Suprapubic skin (tissue), 4 donors: ENCODE measurements at regions not wholly inside any gene's neighbourhood (a gene's known extent, or its start where the extent isn't known, plus 50 kb on each side); places are given as distances from the start of the nearest gene placed in this dataset.

Experiments used
- DNase-seq, 2 donors: peaks; one replicate each; pipeline ENCODE4 v3.0.0-alpha.2; 2019; ENCODE audit warnings: low spot score in 2 of 2
- H3K27ac ChIP-seq: fragments of 200-600 bp; sonication (generic); one replicate; pipeline ENCODE4 v1.5.1; 2019
- H3K27me3 ChIP-seq: fragments of 200-600 bp; sonication (generic); one replicate; pipeline ENCODE4 v1.5.1; 2019
- H3K36me3 ChIP-seq: fragments of 200-600 bp; sonication (generic); one replicate; pipeline ENCODE4 v1.5.1; 2019
- H3K4me1 ChIP-seq: fragments of 200-600 bp; sonication (generic); one replicate; pipeline ENCODE4 v1.5.1; 2019
- H3K4me3 ChIP-seq: fragments of 200-600 bp; sonication (generic); one replicate; pipeline ENCODE4 v1.5.1; 2019; ENCODE audit warnings: mild to moderate bottlenecking
- H3K9me3 ChIP-seq: fragments of 200-600 bp; sonication (generic); one replicate; pipeline ENCODE4 v1.5.1; 2019
- EP300 ChIP-seq: sonication (generic); formaldehyde crosslinking; IDR thresholded peaks from one replicate; pipeline ENCODE4 v1.6.1; 2017; ENCODE audit warnings: antibody characterized with exemption
- POLR2A ChIP-seq, 2 donors: fragments of 450-650 bp; IDR thresholded peaks; one replicate each; pipeline ENCODE4 v1.6.1; 2017; ENCODE audit warnings: antibody characterized with exemption in 2 of 2, mild to moderate bottlenecking in 2 of 2, moderate library complexity in 2 of 2
- POLR2AphosphoS5 ChIP-seq, 3 donors: sonication (generic); formaldehyde crosslinking; IDR thresholded peaks; one replicate each; pipeline ENCODE4 v1.6.1; 2017; ENCODE audit warnings: antibody characterized with exemption in 3 of 3
- WGBS: methylation state at CpG from one replicate; pipeline ENCODE4 v1.1.5; 2018; 5-methylcytosine and 5-hydroxymethylcytosine counted together
- TF ChIP-seq, protein P1 (sequence below), 2 donors: fragments of 200-600 bp in 1 of 2; fragments of 450-650 bp in 1 of 2; sonication (generic) in 1 of 2; IDR thresholded peaks; one replicate each; pipeline ENCODE4 v1.5.1; 2016 to 2019; ENCODE audit warnings: antibody characterized with exemption in 2 of 2, mild to moderate bottlenecking in 1 of 2, moderate library complexity in 1 of 2

DNA sequence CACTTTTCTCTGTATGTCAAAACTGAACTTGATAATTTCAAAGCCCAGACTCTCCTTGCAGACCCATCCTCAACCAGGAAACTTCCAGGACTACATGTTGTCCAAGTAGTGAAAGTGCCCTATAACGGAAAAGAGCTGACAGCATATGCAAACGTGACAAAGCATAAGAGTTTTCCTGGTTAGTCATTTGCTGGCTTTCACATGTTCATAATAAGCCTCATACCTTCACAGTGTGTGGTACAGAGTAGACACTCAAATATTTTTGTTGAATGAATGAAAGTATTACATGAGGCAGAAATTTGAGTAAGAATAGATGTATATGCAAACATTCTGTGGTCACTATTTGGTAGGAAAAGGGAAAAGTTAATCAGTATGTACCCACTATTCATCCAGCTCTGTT, 473.3 kb downstream of the MRPL39 start:
- Histone ChIP-seq H3K27ac (no peak overlapping the region), H3K27me3 (no peaks in the 10 kb centered on the region), H3K9me3 (no peaks in the 10 kb centered on the region), H3K4me3 (no peak overlapping the region), H3K36me3 (no peaks in the 10 kb centered on the region), H3K4me1 (no peaks in the 10 kb centered on the region)
- DNase-seq: no peak
- TF ChIP-seq POLR2A (IDR thresholded peaks at IDR 0.05) (no peak), POLR2AphosphoS5 (IDR thresholded peaks at IDR 0.05) (no peak), EP300 (no peak)
- TF ChIP-seq, protein P1, sequence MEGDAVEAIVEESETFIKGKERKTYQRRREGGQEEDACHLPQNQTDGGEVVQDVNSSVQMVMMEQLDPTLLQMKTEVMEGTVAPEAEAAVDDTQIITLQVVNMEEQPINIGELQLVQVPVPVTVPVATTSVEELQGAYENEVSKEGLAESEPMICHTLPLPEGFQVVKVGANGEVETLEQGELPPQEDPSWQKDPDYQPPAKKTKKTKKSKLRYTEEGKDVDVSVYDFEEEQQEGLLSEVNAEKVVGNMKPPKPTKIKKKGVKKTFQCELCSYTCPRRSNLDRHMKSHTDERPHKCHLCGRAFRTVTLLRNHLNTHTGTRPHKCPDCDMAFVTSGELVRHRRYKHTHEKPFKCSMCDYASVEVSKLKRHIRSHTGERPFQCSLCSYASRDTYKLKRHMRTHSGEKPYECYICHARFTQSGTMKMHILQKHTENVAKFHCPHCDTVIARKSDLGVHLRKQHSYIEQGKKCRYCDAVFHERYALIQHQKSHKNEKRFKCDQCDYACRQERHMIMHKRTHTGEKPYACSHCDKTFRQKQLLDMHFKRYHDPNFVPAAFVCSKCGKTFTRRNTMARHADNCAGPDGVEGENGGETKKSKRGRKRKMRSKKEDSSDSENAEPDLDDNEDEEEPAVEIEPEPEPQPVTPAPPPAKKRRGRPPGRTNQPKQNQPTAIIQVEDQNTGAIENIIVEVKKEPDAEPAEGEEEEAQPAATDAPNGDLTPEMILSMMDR (IDR thresholded peaks at IDR 0.05): no peak
- WGBS: 85% methylated on average over 2 of the region's 2 CpGs

DNA sequence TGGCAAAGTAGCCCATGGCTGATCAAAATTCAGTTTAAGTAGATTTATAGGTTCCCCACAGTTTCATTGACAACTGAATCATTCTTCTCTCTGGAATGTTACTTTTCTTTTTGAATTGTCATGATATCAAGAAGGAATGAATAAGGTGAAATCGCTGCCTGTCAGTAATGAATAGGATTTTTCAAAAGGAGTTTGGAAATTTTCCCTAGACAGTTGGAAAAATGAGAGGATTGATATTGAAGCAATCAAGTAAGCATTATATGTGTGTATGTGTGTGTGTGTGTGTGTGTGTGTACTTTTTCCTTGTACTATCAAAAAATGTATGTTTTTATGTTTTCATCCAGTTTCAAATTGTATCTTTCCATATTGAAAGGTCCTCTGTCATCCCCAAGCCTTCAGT, 479.5 kb downstream of the MRPL39 start:
- no peak for TF ChIP-seq EP300
- TF ChIP-seq POLR2AphosphoS5 (IDR thresholded peaks at IDR 0.05): no peak
- TF ChIP-seq, protein P1 (IDR thresholded peaks at IDR 0.05): no peak
- TF ChIP-seq POLR2A (IDR thresholded peaks at IDR 0.05): no peak
- Histone ChIP-seq H3K27ac (no peak overlapping the region), H3K36me3 (no peaks in the 10 kb centered on the region), H3K27me3 (no peaks in the 10 kb centered on the region), H3K4me3 (no peak overlapping the region), H3K9me3 (no peaks in the 10 kb centered on the region), H3K4me1 (no peaks in the 10 kb centered on the region)
- 73% methylated on average over 1 of the region's 1 CpG for WGBS
- no peak for DNase-seq

DNA sequence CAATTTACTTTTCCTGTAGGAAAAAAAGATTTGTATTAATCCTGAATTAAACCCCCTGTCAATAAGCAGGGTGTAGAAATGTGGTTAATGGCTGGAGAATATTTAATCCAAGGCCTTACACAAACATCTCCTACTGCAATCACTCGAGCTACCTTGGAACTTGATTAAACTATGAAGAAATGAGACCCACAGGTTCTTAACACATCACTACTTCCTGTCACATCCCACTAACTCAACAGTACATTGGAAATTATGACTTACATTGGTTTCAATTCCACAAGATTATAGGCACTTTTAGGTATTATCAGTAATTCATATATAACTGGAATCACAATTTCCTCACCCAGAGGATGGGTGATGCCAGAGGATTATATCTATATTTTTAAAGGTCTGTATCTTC, 480.3 kb downstream of the MRPL39 start:
- Histone ChIP-seq H3K27ac (no peak overlapping the region), H3K36me3 (no peaks in the 10 kb centered on the region), H3K4me1 (no peaks in the 10 kb centered on the region), H3K4me3 (no peak overlapping the region), H3K27me3 (no peaks in the 10 kb centered on the region), H3K9me3 (no peaks in the 10 kb centered on the region)
- TF ChIP-seq, protein P1 (IDR thresholded peaks at IDR 0.05): no peak
- TF ChIP-seq EP300 (no peak), POLR2AphosphoS5 (IDR thresholded peaks at IDR 0.05) (no peak), POLR2A (IDR thresholded peaks at IDR 0.05) (no peak)
- no peak for DNase-seq
- 70% methylated on average over 1 of the region's 1 CpG for WGBS

DNA sequence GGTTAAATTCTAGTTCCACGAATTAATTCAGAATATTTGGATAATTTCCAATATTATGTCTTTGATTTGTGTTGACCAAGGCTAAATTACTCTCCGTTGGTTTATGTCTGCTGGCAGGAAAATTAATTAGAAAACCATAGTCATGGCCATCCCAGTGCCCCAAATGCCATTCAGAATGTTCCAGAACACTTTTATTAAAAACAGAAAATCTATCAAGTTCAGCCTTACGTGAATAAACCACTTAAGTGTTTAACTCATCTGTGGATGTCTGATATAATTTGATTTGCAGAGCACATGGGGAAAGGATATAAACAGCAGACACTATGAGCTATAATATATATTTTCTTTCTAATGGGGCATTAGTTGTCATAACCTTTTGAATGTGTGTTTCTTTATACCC, 480.7 kb downstream of the MRPL39 start:
- Histone ChIP-seq H3K27ac (no peak overlapping the region), H3K36me3 (no peaks in the 10 kb centered on the region), H3K9me3 (no peaks in the 10 kb centered on the region), H3K4me1 (no peaks in the 10 kb centered on the region), H3K4me3 (no peak overlapping the region), H3K27me3 (no peaks in the 10 kb centered on the region)
- 55% methylated on average over 3 of the region's 3 CpGs for WGBS
- DNase-seq: no peak
- TF ChIP-seq EP300: no peak
- TF ChIP-seq POLR2AphosphoS5 (IDR thresholded peaks at IDR 0.05): no peak
- TF ChIP-seq, protein P1 (IDR thresholded peaks at IDR 0.05): no peak
- no peak for TF ChIP-seq POLR2A (IDR thresholded peaks at IDR 0.05)

DNA sequence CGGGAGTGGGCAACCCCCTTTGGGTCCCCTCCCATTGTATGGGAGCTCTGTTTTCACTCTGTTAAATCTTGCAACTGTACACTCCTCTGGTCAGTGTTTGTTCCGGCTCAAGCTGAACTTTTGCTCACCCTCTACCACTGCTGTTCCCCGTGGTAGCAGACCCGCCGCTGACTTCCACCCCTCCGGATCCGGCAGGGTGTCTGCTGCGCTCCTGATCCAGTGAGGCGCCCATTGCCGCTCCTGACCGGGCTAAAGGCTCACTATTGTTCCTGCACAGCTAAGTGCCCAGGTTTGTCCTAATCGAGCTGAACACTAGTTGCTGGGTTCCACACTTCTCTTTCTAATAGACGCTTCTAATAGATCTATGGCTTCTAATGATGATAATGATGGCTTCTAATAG, 488.6 kb downstream of the MRPL39 start:
- no peak for TF ChIP-seq EP300
- no peak for TF ChIP-seq POLR2A (IDR thresholded peaks at IDR 0.05)
- TF ChIP-seq POLR2AphosphoS5 (IDR thresholded peaks at IDR 0.05): no peak
- TF ChIP-seq, protein P1 (IDR thresholded peaks at IDR 0.05): no peak
- no peak for DNase-seq
- 94% methylated on average over 13 of the region's 13 CpGs for WGBS
- Histone ChIP-seq H3K9me3 (no peaks in the 10 kb centered on the region), H3K27ac (no peak overlapping the region), H3K4me1 (no peaks in the 10 kb centered on the region), H3K36me3 (no peaks in the 10 kb centered on the region), H3K27me3 (no peaks in the 10 kb centered on the region), H3K4me3 (no peak overlapping the region)
